Lower leg skin (tissue), 4 donors: ENCODE measurements at regions not wholly inside any gene's neighbourhood (a gene's known extent, or its start where the extent isn't known, plus 50 kb on each side); places are given as distances from the start of the nearest gene placed in this dataset.
"Not testable (repeated sequence)": the region's sequence is repeated elsewhere in the genome, so short reads cannot be mapped to it uniquely, and the experiment has no call there.

ENCODE experiments used
- DNase-seq, 2 donors: peaks; one replicate each; pipeline ENCODE4 v3.0.0-alpha.2; 2019; ENCODE audit warnings: low spot score in 2 of 2
- H3K4me3 ChIP-seq: fragments of 200-600 bp; sonication (generic); 2 replicates; pipeline ENCODE4 v1.5.1; 2017; ENCODE audit warnings: mild to moderate bottlenecking, low read depth; ENCODE audit not compliant: poor library complexity, severe bottlenecking
- POLR2A ChIP-seq, 2 donors: fragments of 450-650 bp; IDR thresholded peaks; one replicate each; pipeline ENCODE4 v1.6.1; 2016 to 2017; ENCODE audit warnings: antibody characterized with exemption in 2 of 2, mild to moderate bottlenecking in 1 of 2, moderate library complexity in 1 of 2
- WGBS, 2 donors: methylation state at CpG; one replicate each; pipeline ENCODE4 v1.1.5; 2018; 5-methylcytosine and 5-hydroxymethylcytosine counted together
- intact Hi-C: fragments of 100-400 bp; cut with DNase I; formaldehyde crosslinking; loops from one replicate; pipeline ENCODE4 v1.15.0; 2023; ENCODE audit warnings: low total_unique reads
- TF ChIP-seq, protein P1 (sequence below), 3 donors: fragments of 450-650 bp; IDR thresholded peaks; one replicate each; pipeline ENCODE4 v1.5.1; 2016; ENCODE audit warnings: antibody characterized with exemption in 3 of 3, mild to moderate bottlenecking in 3 of 3, moderate library complexity in 2 of 3

DNA sequence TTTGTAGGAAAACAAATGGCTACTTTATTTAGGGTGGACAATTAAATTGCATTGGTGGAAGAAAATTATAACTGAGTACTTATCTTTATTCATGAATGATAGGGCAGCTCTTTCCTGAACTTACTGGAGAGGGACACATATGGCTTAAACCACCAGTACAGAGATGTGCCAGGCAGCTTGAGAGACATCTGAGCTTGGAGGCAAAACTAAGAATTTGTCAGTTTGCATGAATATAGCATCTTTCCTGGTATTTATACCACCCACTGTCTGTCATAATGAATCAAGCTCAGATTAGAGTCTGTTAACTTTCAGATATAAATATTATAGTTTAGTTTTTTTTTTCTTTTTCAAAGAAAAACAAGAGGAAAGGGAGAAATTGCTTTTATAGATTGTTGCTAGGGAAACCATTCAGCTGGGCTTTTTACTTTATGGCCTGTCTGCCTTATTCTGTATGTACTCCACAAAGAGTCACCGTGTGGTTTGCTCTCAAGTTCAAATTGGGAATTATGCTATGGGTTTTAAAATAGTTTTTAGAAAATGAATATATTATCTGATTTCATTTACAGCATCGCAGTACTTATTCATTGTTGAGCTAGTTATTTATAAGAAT is 477.0 kb upstream of the CHORDC1 start:
- intact Hi-C loops = no loop called here
- DNase-seq = no peak
- H3K4me3 ChIP-seq = no peak overlapping the region
- TF ChIP-seq POLR2A (IDR thresholded peaks at IDR 0.05) = no peak
- TF ChIP-seq, protein P1, sequence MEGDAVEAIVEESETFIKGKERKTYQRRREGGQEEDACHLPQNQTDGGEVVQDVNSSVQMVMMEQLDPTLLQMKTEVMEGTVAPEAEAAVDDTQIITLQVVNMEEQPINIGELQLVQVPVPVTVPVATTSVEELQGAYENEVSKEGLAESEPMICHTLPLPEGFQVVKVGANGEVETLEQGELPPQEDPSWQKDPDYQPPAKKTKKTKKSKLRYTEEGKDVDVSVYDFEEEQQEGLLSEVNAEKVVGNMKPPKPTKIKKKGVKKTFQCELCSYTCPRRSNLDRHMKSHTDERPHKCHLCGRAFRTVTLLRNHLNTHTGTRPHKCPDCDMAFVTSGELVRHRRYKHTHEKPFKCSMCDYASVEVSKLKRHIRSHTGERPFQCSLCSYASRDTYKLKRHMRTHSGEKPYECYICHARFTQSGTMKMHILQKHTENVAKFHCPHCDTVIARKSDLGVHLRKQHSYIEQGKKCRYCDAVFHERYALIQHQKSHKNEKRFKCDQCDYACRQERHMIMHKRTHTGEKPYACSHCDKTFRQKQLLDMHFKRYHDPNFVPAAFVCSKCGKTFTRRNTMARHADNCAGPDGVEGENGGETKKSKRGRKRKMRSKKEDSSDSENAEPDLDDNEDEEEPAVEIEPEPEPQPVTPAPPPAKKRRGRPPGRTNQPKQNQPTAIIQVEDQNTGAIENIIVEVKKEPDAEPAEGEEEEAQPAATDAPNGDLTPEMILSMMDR (IDR thresholded peaks at IDR 0.05) = no peak
- WGBS, 2 donors = 67 to 74% methylated on average over 2 of the region's 2 CpGs

DNA sequence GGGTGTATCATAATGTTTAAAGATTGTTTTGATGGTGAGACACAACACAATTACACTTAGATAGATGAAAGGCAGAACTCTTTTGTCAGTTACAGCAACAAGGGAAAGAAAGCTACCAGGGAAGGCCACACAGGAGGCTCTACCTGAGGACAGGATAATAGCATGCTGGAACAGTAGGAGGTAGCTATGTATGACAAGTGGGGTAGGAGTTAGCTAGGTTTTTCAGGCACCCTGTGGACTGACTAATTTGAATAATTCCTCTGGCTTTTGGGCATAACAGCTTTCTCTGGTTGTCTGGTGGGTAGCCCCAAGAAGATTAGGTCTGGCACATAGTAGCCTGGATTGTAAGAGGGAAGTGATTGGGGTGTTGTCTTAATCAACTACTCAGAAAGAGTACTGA is 475.4 kb upstream of the CHORDC1 start:
- no peak overlapping the region for H3K4me3 ChIP-seq
- no peak for TF ChIP-seq POLR2A (IDR thresholded peaks at IDR 0.05)
- TF ChIP-seq, protein P1 (IDR thresholded peaks at IDR 0.05) = no peak
- DNase-seq = no peak
- intact Hi-C loops = no loop called here

DNA sequence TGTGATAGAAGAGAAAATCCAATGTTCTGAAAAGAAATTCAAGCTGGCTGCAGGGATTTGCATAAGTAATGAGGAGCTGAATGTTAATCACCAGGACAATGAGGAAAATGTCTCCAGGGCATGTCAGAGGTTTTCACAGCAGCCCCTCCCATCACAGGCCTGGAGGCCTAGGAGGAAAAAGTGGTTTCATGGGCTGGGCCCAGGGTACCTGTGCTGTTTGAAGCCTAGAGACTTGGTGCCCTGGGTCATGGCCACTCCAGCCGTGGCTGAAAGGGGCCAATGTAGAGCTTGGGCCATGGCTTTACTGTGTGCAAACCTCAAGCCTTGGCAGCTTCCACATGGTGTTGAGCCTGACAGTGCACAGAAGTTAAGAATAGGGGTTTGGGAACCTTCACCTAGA is 452.6 kb upstream of the CHORDC1 start:
- intact Hi-C loops = not testable (repeated sequence)

DNA sequence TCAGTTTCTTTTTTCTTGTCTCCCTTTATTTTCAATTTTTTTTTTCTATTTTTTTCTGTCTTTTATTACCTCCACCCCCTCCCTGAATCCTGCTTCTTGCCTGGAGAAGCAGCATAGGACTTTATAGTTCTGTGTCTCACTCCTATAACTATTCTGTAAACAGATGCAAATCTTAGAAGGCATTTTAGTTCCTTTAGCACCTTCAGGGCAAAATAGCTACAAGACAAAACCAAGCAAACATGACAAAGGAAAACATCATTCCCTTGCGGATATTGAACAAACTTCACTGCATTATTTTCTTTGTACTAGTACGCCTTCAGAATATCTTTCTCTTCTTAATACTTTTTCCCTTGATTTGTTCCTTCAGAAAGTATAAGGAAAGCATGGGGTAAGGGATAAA is 446.2 kb upstream of the CHORDC1 start:
- DNase-seq = no peak
- no peak overlapping the region for H3K4me3 ChIP-seq
- 91 to 94% methylated on average over 2 of the region's 2 CpGs for WGBS, 2 donors
- intact Hi-C loops = no loop called here
- no peak for TF ChIP-seq POLR2A (IDR thresholded peaks at IDR 0.05)
- TF ChIP-seq, protein P1 (IDR thresholded peaks at IDR 0.05) = no peak

More for the DNA sequence above, 452.6 kb upstream of the CHORDC1 start:
- H3K4me3 ChIP-seq, DNase-seq: not testable (repeated sequence)
- WGBS, 2 donors = 95 to 100% methylated on average over 1 of the region's 1 CpG

DNA sequence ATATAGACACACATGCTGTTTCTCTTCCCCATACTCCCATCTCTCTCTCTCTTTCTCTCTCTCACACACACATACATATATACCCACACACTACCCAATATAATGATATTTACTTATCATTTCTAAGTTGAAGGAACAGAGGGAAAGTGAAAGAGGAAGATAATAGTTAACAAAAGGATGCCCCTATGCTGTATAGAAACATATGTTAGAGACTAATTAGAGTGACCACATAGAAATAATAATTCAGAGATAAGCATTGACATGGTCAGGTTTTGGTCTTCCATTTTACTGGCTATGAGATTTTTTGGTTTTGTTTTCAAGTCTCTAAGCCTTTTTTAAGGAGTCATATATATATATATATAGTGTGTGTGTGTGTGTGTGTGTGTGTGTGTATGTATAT is 445.7 kb upstream of the CHORDC1 start:
- intact Hi-C loops = no loop called here
- no peak overlapping the region for H3K4me3 ChIP-seq
- no peak for DNase-seq
- TF ChIP-seq POLR2A (IDR thresholded peaks at IDR 0.05) = no peak

DNA sequence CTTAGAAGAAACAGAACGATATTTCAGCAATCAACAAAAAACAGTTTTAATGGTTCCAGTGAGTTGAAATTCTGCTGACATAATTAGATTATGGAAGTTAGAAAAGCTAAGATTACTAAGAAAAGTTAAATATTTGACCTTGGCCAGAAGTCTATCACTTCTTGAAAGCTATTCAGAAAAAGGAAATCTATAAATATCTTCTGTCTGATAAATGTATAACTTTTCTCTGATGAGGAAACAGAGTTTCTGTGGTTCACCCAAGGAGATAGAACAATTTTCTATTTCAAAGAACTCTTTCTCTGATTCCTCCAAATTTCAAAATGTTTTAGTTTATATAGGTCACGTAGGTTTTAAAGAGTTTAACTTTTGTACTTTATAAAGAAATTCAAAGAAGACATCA is 438.4 kb upstream of the CHORDC1 start:
- TF ChIP-seq POLR2A (IDR thresholded peaks at IDR 0.05) = no peak
- TF ChIP-seq, protein P1 (IDR thresholded peaks at IDR 0.05) = no peak
- no peak for DNase-seq
- 79 to 82% methylated on average over 2 of the region's 2 CpGs for WGBS, 2 donors
- no peak overlapping the region for H3K4me3 ChIP-seq
- intact Hi-C loops = no loop called here

DNA sequence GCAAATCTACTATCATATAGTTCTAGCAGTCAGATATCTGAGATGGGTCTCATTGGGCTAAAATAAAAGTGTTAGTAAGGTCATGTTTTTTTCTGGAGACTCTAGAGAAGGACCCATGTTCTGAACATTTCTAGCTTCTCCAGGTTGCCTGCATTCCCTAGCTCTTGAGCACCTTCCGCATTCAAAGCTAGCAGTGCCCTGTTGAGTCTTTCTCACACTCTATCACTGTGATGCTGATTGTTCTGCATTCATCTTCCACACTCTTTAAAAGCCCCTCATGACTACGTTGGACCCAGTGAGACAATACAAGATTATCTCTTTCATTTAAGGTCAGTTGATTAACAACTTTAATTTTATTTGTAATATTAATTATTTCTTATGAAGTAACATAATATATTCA is 433.3 kb upstream of the CHORDC1 start:
- no peak overlapping the region for H3K4me3 ChIP-seq
- 86 to 91% methylated on average over 2 of the region's 2 CpGs for WGBS, 2 donors
- no peak for DNase-seq
- intact Hi-C loops = no loop called here
- TF ChIP-seq POLR2A (IDR thresholded peaks at IDR 0.05) = no peak
- TF ChIP-seq, protein P1 (IDR thresholded peaks at IDR 0.05) = no peak
